Mesenchymal stem cell (in vitro differentiated cells and primary cell): ENCODE measurements at regions not wholly inside any gene's neighbourhood (a gene's known extent, or its start where the extent isn't known, plus 50 kb on each side); places are given as distances from the start of the nearest gene placed in this dataset.

Experiments used
- DNase-seq: peaks from one replicate; pipeline ENCODE4 v3.0.0-alpha.2; 2013
- H2AFZ ChIP-seq: one replicate; pipeline ENCODE4 v1.6.1; 2013; ENCODE audit warnings: low read depth, mild to moderate bottlenecking, control low read depth, inconsistent platforms, low read length, moderate library complexity
- H2AK5ac ChIP-seq: 2 replicates; pipeline ENCODE4 v1.6.1; 2013; ENCODE audit warnings: low read length, moderate library complexity, mild to moderate bottlenecking, inconsistent platforms; ENCODE audit not compliant: severe bottlenecking
- H2BK120ac ChIP-seq: one replicate; pipeline ENCODE4 v1.6.1; 2013; ENCODE audit warnings: low read depth, mild to moderate bottlenecking, inconsistent platforms, low read length, moderate library complexity
- H2BK12ac ChIP-seq, 2 experiments: one replicate each; pipeline ENCODE4 v1.6.1; 2013; ENCODE audit warnings: inconsistent platforms in 2 of 2, low read length in 2 of 2, mild to moderate bottlenecking in 2 of 2, moderate library complexity in 2 of 2, control low read depth in 1 of 2
- H2BK15ac ChIP-seq: one replicate; pipeline ENCODE4 v1.6.1; 2013; ENCODE audit warnings: mild to moderate bottlenecking, low read depth, inconsistent platforms; ENCODE audit not compliant: poor library complexity, severe bottlenecking
- H2BK5ac ChIP-seq: 2 replicates; pipeline ENCODE4 v1.6.1; 2013; ENCODE audit warnings: low read depth, mild to moderate bottlenecking, low read length, control low read depth, inconsistent platforms; ENCODE audit not compliant: poor library complexity, severe bottlenecking
- H3K14ac ChIP-seq, 2 experiments: one replicate each; pipeline ENCODE4 v1.6.1; 2013; ENCODE audit warnings: inconsistent platforms in 2 of 2, low read length in 2 of 2, control low read depth in 1 of 2, mild to moderate bottlenecking in 1 of 2, moderate library complexity in 1 of 2
- H3K18ac ChIP-seq, 2 experiments: one replicate each; pipeline ENCODE4 v1.6.1; 2013; ENCODE audit warnings: inconsistent platforms in 2 of 2, low read length in 2 of 2, control low read depth in 1 of 2, low read depth in 1 of 2, mild to moderate bottlenecking in 1 of 2
- H3K23ac ChIP-seq, 2 experiments: one replicate each; pipeline ENCODE4 v1.6.1; 2013; ENCODE audit warnings: inconsistent platforms in 2 of 2, low read length in 2 of 2, mild to moderate bottlenecking in 2 of 2, moderate library complexity in 2 of 2, control low read depth in 1 of 2
- H3K27ac ChIP-seq: 2 replicates; pipeline ENCODE4 v1.5.1; 2013; ENCODE audit warnings: mild to moderate bottlenecking, moderate library complexity, low read length, control low read depth, inconsistent platforms; ENCODE audit not compliant: poor library complexity, severe bottlenecking
- H3K27me3 ChIP-seq, 2 experiments: 2 replicates each; pipeline versions ENCODE4 v1.6.1 to v1.7.0; 2013; ENCODE audit warnings: low read length in 2 of 2, mild to moderate bottlenecking in 2 of 2, moderate library complexity in 2 of 2, control low read depth in 1 of 2, inconsistent platforms in 1 of 2; ENCODE audit not compliant: control insufficient read depth in 1 of 2, insufficient read depth in 1 of 2
- H3K36me3 ChIP-seq, 2 experiments: 2 replicates each; pipeline versions ENCODE4 v1.6.1 to v1.7.0; 2013; ENCODE audit warnings: low read length in 2 of 2, control low read depth in 1 of 2, inconsistent platforms in 1 of 2, low read depth in 1 of 2, mild to moderate bottlenecking in 1 of 2; ENCODE audit not compliant: insufficient read depth in 2 of 2, control insufficient read depth in 1 of 2
- H3K4ac ChIP-seq, 2 experiments: one replicate each; pipeline ENCODE4 v1.6.1; 2013; ENCODE audit warnings: inconsistent platforms in 2 of 2, low read length in 2 of 2, mild to moderate bottlenecking in 2 of 2, moderate library complexity in 2 of 2, control low read depth in 1 of 2, low read depth in 1 of 2
- H3K4me1 ChIP-seq: 2 replicates; pipeline ENCODE4 v1.6.1; 2013; ENCODE audit warnings: low read depth, low read length, control low read depth; ENCODE audit not compliant: control insufficient read depth, insufficient read depth
- H3K4me2 ChIP-seq: 2 replicates; pipeline ENCODE4 v1.6.1; 2013; ENCODE audit warnings: low read length, mild to moderate bottlenecking, inconsistent platforms; ENCODE audit not compliant: poor library complexity, severe bottlenecking
- H3K4me3 ChIP-seq, 2 experiments: 2 replicates each; pipeline versions ENCODE4 v1.5.1 to v1.7.0; 2013; ENCODE audit warnings: low read length in 2 of 2, mild to moderate bottlenecking in 2 of 2, control low read depth in 1 of 2, low read depth in 1 of 2; ENCODE audit not compliant: insufficient read depth in 1 of 2
- H3K79me1 ChIP-seq: replicated peaks from 2 replicates; pipeline ENCODE4 v1.6.1; 2013; ENCODE audit warnings: mild to moderate bottlenecking, control low read depth, low read length, inconsistent platforms; ENCODE audit not compliant: poor library complexity, severe bottlenecking
- H3K9ac ChIP-seq: 2 replicates; pipeline ENCODE4 v1.7.0; 2013; ENCODE audit warnings: mild to moderate bottlenecking, low read length, moderate library complexity
- H3K9me3 ChIP-seq: 2 replicates; pipeline ENCODE4 v1.7.0; 2013; ENCODE audit warnings: mild to moderate bottlenecking, low read length; ENCODE audit not compliant: control insufficient read depth
- H4K8ac ChIP-seq: one replicate; pipeline ENCODE4 v1.6.1; 2013; ENCODE audit warnings: inconsistent platforms, mild to moderate bottlenecking, low read length, moderate library complexity
- H4K91ac ChIP-seq: one replicate; pipeline ENCODE4 v1.6.1; 2013; ENCODE audit warnings: mild to moderate bottlenecking, low read length, inconsistent platforms
- WGBS: methylation state at CpG from one replicate; pipeline ENCODE4 v1.1.7; 2013; ENCODE audit warnings: mixed read lengths; 5-methylcytosine and 5-hydroxymethylcytosine counted together

DNA sequence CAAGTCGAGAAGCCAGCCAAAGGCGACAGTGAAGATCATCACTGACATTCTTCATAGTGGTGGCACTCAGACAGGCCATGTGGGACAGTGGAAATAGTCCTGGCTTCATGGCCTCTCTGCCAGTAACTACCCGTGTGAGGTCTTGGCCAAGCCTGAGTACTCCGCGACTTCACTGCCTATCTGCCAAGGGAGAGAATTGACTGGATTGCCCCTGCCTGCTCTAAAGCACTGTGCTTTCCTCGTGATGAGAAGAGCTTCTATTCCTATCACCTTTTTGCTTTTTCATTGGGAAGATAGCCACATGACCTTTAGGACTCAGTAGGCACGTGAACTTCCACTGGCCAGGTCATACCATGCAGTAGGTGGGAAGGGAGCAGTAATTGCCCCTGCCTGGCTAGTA, 239.3 kb downstream of the HAUS1 start:
- 78% methylated on average over 7 of the region's 7 CpGs for WGBS
- Histone ChIP-seq H3K27ac (no peak overlapping the region), H3K79me1 (no peaks in the 10 kb centered on the region), H3K4ac (no peak overlapping the region), H3K18ac (no peak overlapping the region), H2AFZ (no peak overlapping the region), H3K36me3 (no peaks in the 10 kb centered on the region), H4K8ac (no peak overlapping the region), H4K91ac (no peak overlapping the region), H3K9me3 (no peaks in the 10 kb centered on the region), H2BK12ac (no peak overlapping the region), H2BK15ac (no peak overlapping the region), H2AK5ac (no peak overlapping the region), H3K27me3 (peaks cover 3 to 35% of the 10 kb centered on the region in 2 experiments), H2BK120ac (no peak overlapping the region), H2BK5ac (no peak overlapping the region), H3K4me2 (no peak overlapping the region), H3K9ac (no peak overlapping the region), H3K14ac (no peak overlapping the region), H3K4me1 (peaks cover 5% of the 10 kb centered on the region), H3K23ac (no peak overlapping the region), H3K4me3 (no peak overlapping the region)
- DNase-seq = no peak

DNA sequence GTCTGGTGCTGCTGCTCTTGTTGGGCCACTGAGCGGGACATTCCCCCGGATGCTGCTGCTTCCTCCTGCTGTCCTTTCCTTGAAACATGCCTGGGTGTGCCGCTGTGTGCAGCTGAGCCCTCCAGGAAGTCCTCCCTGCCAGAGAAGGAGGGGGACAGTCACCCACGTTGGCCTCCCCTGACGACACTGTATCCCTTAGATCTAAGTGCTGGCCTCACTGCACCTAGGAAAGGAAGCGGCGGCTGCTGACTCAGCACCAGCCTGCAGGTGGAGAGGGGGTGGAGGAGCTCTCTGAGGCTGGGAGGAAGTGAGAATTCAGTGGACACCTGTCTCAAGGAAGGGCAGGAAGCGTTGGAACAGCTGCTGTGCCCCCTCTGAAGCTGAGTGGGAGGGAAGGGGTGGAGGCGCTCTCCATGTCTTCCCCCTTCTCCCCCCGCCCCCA, 239.8 kb downstream of the HAUS1 start:
- Histone ChIP-seq H2BK120ac (no peak overlapping the region), H3K9ac (no peak overlapping the region), H3K18ac (no peak overlapping the region), H2BK15ac (no peak overlapping the region), H2AK5ac (no peak overlapping the region), H2BK12ac (no peak overlapping the region), H3K9me3 (no peaks in the 10 kb centered on the region), H3K4ac (no peak overlapping the region), H3K14ac (no peak overlapping the region), H3K27ac (no peak overlapping the region), H3K4me3 (no peak overlapping the region), H2BK5ac (no peak overlapping the region), H4K8ac (no peak overlapping the region), H4K91ac (no peak overlapping the region), H3K36me3 (no peaks in the 10 kb centered on the region), H3K4me1 (peaks cover 5% of the 10 kb centered on the region), H3K79me1 (no peaks in the 10 kb centered on the region), H2AFZ (no peak overlapping the region), H3K4me2 (no peak overlapping the region), H3K27me3 (peaks cover 3 to 31% of the 10 kb centered on the region in 2 experiments), H3K23ac (no peak overlapping the region)
- no peak for DNase-seq
- 72% methylated on average over 9 of the region's 10 CpGs for WGBS

DNA sequence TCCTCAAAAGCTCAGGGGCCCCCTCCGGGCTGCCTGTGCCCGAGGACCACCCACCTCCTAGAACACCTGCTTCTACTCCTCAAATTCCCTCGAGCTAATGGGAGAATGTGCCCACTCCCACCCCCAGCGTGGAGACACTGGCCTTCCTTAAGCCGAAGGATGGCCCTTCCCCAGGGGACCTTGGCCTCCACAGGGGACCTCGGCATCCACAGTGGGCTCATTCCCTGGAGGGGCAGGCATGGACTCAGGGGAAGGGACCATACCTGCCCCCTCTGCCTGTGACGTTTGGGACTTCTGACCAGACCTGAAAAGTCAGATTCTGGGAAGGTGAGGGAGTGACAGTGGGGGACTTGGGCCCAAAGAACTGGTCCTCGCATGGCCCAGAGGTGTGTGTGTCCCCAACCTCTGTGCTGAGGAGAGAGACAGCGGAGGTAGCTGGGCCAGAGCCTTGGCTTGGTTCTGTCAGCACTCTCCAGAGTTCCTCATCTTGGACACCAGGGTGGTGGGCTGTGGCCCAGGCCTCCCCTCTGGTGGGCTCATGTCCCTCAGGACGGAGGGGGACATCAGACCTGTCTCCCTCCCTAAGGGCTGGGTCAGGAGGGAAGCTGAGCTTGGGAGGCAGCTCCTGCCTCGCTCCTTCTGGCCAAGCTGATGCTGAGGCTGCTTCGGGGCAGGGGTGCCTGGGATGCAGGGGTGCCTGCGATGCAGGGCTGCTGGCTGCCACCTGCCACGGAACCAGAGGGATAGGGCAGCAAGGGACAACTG, 240.4 kb downstream of the HAUS1 start:
- H3K23ac ChIP-seq = no peak overlapping the region
- no peak overlapping the region for H2BK12ac ChIP-seq
- H3K4ac ChIP-seq = no peak overlapping the region
- peaks cover 3 to 29% of the 10 kb centered on the region in 2 experiments for H3K27me3 ChIP-seq
- H3K79me1 ChIP-seq = no peaks in the 10 kb centered on the region
- 74% methylated on average over 14 of the region's 14 CpGs for WGBS
- H3K18ac ChIP-seq = no peak overlapping the region
- H2BK5ac ChIP-seq = no peak overlapping the region
- no peak overlapping the region for H3K27ac ChIP-seq
- no peak overlapping the region for H2BK120ac ChIP-seq
- no peak for DNase-seq
- H2AFZ ChIP-seq = no peak overlapping the region
- no peak overlapping the region for H3K14ac ChIP-seq
- peaks cover 5% of the 10 kb centered on the region for H3K4me1 ChIP-seq
- no peak overlapping the region for H4K8ac ChIP-seq
- no peak overlapping the region for H3K4me2 ChIP-seq
- no peak overlapping the region for H4K91ac ChIP-seq
- no peak overlapping the region for H2AK5ac ChIP-seq
- no peak overlapping the region for H2BK15ac ChIP-seq
- no peak overlapping the region for H3K9ac ChIP-seq
- H3K4me3 ChIP-seq = no peak overlapping the region
- H3K36me3 ChIP-seq = no peaks in the 10 kb centered on the region
- no peaks in the 10 kb centered on the region for H3K9me3 ChIP-seq

DNA sequence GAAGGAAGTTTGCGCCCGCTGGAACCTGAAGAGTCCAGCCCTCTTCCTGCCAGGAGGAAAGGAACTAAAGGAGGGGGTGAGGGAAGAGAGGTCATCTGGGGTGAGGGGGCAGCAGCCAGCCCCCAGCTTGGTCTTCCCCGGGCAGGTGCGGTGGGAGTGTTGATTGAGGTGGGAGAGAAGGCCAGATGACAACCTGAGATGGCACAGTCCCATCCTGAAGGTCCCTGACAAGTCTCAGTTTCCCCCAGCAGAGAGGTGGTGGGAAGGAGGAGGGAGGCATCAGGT, 240.9 kb downstream of the HAUS1 start:
- H3K4me2 ChIP-seq = no peak overlapping the region
- no peak for DNase-seq
- no peak overlapping the region for H3K4me3 ChIP-seq
- H4K91ac ChIP-seq = no peak overlapping the region
- H3K79me1 ChIP-seq = no peaks in the 10 kb centered on the region
- no peaks in the 10 kb centered on the region for H3K36me3 ChIP-seq
- H4K8ac ChIP-seq = no peak overlapping the region
- no peak overlapping the region for H3K27ac ChIP-seq
- no peak overlapping the region for H3K23ac ChIP-seq
- no peak overlapping the region for H2BK15ac ChIP-seq
- peaks cover 5% of the 10 kb centered on the region for H3K4me1 ChIP-seq
- H3K18ac ChIP-seq = no peak overlapping the region
- H2BK120ac ChIP-seq = no peak overlapping the region
- H2AK5ac ChIP-seq = no peak overlapping the region
- H3K9me3 ChIP-seq = no peaks in the 10 kb centered on the region
- no peak overlapping the region for H3K14ac ChIP-seq
- peaks cover 3 to 27% of the 10 kb centered on the region in 2 experiments for H3K27me3 ChIP-seq
- H3K4ac ChIP-seq = no peak overlapping the region
- no peak overlapping the region for H2BK5ac ChIP-seq
- H3K9ac ChIP-seq = no peak overlapping the region
- no peak overlapping the region for H2AFZ ChIP-seq
- 87% methylated on average over 4 of the region's 4 CpGs for WGBS
- no peak overlapping the region for H2BK12ac ChIP-seq
